Stimulated activated CD8-positive, alpha-beta memory T cell treated with anti-CD3 and anti-CD28 coated beads, Interleukin-4, amount 100 ng/mL, for 48 hours (primary cell): ENCODE measurements at regions not wholly inside any gene's neighbourhood (a gene's known extent, or its start where the extent isn't known, plus 50 kb on each side); places are given as distances from the start of the nearest gene placed in this dataset.

Experiments
- DNase-seq: peaks from one replicate; pipeline ENCODE4 v3.0.0-alpha.2; 2020

DNA sequence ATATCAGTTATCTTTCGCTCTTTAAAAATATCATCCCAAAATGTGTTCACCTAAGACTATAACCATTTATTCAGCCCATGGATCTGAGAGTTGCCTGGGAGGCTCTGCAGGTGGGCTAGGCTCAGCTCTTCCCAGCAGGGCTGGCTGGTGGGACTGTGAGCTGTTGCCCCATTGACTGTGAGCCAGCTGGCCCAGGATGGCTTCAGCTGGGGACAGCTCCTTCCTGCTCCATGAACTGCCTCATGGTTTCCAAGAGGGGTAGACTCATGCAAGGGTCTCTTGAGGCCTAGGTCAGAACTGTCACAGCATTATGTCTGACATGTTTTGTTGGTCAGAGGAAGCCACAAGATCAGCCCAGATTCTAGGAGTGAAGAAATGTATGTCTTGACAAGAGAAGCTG lies 114.1 kb upstream of the E2F7 start:
- no peak for DNase-seq

DNA sequence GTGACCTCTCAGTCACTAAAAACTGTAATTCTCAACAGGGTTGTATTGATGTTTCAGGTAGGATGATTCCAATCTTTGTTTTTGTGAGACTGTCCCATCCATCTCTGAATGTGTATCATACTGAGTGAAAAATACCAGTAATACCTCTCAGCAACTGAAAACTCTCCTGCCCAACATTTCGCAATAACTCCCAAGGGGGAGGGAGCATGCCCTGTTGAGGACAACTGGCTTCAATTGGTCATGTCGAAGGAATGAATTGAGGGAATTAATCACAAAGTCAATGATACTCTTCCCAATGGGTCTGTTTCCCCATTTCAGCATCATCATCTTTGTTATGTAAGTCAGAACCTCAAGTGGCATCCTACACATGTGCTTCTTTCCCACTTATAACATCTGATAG lies 102.4 kb upstream of the E2F7 start:
- DNase-seq = no peak

DNA sequence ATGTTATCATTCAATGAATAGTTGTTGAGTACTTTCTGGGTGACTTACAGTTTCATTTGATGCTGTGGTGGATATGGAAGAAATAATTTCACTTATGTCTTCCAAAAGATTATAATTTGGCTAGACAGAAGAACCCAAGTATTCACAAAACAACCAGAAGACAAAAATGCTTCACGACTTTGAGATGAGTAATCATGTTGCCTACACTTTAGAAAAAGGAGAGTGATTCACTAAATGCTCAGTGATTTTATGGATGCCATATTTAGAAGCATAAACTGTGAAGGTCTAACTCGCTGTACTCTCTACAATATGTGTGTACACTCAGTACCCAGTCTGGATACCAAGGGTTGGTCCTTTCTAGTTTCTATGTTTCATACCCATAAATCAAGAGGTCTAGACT lies 101.3 kb upstream of the E2F7 start:
- DNase-seq = no peak

- no peak for DNase-seq
Measured at GRCh38 chr12:77163074-77164038, 98.0 kb upstream of the E2F7 start.

DNA sequence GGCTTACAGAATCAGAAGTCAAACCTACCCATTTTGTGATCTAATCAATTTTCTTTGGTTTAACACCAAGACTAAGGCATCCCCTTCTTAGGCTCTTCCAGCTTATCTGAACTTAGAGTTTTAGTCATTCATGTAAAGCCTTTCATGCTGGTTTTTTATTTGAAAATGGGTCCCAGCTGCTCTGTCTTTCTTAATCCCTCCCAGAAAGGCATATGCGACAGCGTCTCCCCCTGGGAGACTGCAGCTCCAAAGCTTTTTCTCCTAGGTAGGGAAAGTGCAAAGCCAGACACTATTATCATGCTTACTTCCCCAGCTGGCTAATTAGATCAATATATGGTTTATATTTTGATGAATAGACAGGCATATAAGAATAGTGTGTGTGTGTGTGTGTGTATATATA lies 96.6 kb upstream of the E2F7 start:
- no peak for DNase-seq

GRCh38 chr12:77160931-77161330 lies 95.6 kb upstream of the E2F7 start:
- DNase-seq = no peak

DNA sequence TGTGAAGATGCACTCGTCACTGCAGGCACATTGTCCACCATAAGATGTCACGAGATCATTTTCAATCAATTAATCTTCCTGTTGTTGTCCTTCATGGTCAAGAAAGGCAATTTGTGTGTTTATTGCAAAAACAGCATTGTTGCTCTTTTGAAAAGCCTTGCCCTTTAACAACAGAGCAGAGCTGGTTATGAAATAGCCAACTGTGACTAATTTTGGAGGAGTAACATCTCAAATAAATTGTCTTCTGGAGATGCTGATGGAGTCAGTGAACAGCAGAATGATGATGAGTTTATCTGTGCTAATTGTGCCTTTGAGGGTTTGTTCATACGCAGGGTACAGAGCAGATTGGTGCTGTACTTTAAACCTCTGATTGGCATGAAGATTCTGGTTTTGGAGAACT lies 88.3 kb upstream of the E2F7 start:
- DNase-seq = no peak

DNA sequence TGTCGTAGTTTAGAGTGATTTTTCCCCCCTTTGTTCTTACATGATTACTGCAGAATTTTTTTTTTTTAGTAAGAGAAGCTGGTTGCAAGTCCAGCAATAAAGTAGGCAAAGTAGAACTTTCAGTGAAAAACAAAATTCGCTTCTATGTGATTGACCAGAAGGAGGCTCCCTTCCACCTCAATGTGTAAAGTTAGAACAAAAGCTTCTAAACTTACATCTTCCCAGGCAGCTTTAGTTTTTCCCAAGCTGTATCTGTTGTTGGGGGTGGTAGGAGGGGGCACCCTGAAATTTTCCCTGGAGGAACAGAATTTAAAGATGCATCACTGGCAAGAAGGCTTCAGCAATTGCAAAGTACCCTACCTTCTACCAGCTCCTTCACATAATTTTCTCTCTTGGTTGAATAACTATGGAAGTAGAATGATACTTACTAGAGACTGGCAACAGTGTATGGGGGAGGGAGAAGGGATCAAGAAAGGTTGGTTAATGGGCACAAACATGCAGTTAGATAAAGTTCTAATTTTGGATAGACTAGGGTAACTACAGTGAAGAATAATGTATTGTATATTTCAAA lies 87.3 kb upstream of the E2F7 start:
- no peak for DNase-seq

DNA sequence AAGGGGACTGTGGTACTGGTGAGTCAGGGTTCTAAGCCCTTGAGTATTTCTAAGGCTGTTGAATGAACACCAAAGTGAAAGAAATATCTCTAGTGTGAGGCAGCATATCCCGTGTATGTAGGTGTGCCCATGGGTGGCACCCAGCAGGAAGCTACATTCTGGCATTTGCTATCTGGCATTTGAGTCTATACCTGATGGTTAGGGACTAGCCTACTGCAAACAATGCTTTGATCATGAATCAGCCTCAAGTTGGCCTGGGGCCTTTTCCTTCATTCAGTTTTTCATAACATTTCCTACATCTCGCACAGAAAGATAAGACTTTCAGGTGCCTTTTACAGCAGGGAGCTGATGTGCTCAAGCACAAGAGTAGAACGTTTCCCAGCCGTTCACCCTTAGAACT lies 85.7 kb upstream of the E2F7 start:
- no peak for DNase-seq

GRCh38 chr12:77133566-77133965 lies 68.2 kb upstream of the E2F7 start:
- peak; percentile 28 for DNase-seq

GRCh38 chr12:77131977-77132490 lies 66.7 kb upstream of the E2F7 start:
- no peak for DNase-seq

- no peak for DNase-seq
Measured at GRCh38 chr12:77130193-77130592, 64.8 kb upstream of the E2F7 start.

- no peak for DNase-seq
Measured at GRCh38 chr12:77124767-77125166, 59.4 kb upstream of the E2F7 start.

GRCh38 chr12:77122661-77123060 lies 57.3 kb upstream of the E2F7 start:
- no peak for DNase-seq

DNA sequence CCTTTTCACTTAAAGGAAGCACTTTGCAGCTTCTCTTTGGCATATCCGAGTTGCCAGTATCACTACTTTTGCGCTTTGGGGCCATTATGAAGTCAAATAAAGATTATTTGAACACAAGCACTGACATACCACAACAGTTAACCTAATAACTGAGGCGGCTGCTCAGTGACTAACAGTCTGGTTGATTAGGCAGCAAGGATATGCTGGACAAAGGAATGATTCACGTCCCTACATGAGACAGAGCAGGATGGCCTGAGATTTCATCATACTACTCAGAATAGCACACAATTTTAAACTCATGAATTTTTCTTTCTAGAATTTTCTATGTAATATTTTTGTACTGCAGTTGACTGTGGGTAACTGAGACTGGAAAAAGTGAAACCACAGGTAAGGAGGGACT lies 56.9 kb upstream of the E2F7 start:
- DNase-seq = no peak

GRCh38 chr12:77120156-77121085 lies 55.1 kb upstream of the E2F7 start:
- no peak for DNase-seq

- DNase-seq = no peak
Measured at GRCh38 chr12:77118696-77119095, 53.3 kb upstream of the E2F7 start.

GRCh38 chr12:77116277-77116676 lies 50.9 kb upstream of the E2F7 start:
- DNase-seq = no peak

DNA sequence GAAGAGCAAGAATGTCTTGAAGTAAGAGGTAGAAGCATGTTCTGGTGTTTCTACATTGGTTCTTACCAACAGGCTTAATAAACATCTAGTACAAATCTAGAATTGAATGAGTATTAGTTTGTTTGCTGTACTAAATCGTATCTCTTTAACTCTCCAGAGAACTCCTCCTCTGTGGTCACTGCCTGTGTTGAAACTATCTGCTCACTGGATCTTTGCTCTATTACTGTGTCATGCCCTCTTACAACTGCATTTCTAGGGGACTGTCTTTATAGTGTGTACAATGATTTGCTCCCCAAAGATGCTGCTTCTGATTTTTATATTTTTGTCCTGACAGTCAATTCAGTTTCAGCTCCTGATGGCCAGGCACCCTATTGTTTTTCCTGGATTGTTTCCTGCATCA lies 50.1 kb upstream of the E2F7 start:
- no peak for DNase-seq
